ENCODE measurements at regions not wholly inside any gene's neighbourhood (a gene's known extent, or its start where the extent isn't known, plus 50 kb on each side); places are given as distances from the start of the nearest gene placed in this dataset.

GRCh38 chr18:38239606-38240005, 674.0 kb upstream of the CELF4 start:
- TF ChIP-seq MAX (IDR thresholded peaks at IDR 0.05; ENCODE audit: low read depth, low read length) = no peak
- TF ChIP-seq CTCF (IDR thresholded peaks at IDR 0.05; ENCODE audit: low read depth, low read length) = no peak
- TF ChIP-seq POLR2A (IDR thresholded peaks at IDR 0.05; ENCODE audit: extremely low read depth, insufficient read length) = no peak
